ENCODE measurements at regions not wholly inside any gene's neighbourhood (a gene's known extent, or its start where the extent isn't known, plus 50 kb on each side); places are given as distances from the start of the nearest gene placed in this dataset.

DNA sequence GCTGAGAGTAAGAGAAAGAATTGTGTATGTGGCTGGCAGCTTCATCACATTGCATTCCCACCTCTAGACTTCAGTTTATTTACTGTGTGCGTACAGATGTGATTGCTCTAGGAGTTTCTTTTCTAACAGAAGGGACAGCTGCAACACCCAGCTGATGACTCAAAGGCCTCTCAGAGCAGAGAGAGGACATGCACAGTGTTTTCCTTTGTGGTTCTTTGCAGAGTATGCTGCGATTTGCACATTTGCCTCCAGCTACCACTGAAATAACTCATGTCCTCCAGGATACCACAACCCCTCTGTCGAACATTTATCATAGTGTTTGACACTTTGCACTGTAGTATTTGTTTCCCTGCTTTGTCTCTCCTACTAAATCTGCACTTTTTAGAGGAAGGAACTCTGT, 294.1 kb downstream of the STIM2 start:
- TF ChIP-seq, protein P1, sequence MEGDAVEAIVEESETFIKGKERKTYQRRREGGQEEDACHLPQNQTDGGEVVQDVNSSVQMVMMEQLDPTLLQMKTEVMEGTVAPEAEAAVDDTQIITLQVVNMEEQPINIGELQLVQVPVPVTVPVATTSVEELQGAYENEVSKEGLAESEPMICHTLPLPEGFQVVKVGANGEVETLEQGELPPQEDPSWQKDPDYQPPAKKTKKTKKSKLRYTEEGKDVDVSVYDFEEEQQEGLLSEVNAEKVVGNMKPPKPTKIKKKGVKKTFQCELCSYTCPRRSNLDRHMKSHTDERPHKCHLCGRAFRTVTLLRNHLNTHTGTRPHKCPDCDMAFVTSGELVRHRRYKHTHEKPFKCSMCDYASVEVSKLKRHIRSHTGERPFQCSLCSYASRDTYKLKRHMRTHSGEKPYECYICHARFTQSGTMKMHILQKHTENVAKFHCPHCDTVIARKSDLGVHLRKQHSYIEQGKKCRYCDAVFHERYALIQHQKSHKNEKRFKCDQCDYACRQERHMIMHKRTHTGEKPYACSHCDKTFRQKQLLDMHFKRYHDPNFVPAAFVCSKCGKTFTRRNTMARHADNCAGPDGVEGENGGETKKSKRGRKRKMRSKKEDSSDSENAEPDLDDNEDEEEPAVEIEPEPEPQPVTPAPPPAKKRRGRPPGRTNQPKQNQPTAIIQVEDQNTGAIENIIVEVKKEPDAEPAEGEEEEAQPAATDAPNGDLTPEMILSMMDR (IDR thresholded peaks at IDR 0.05) = no peak
- TF ChIP-seq NRF1 (IDR thresholded peaks at IDR 0.05; ENCODE audit: low read depth, low read length) (no peak), JUND (IDR thresholded peaks at IDR 0.05) (no peak), RXRA (IDR thresholded peaks at IDR 0.05; ENCODE audit: borderline replicate concordance, low read depth) (no peak), POLR2AphosphoS5 (IDR thresholded peaks at IDR 0.05; ENCODE audit: low read depth, low read length) (no peak), SMC3 (IDR thresholded peaks at IDR 0.05; ENCODE audit: low read depth, low read length) (no peak), EP300 (IDR thresholded peaks at IDR 0.05; ENCODE audit: borderline replicate concordance in 1 of 2, low read depth in 1 of 2, low read length in 1 of 2) (no peak), NFIC (IDR thresholded peaks at IDR 0.05; ENCODE audit: borderline replicate concordance) (no peak), FOXJ3 (CRISPR knock-in tag; IDR thresholded peaks at IDR 0.05) (no peak), TCF12 (IDR thresholded peaks at IDR 0.05) (no peak), RAD21 (IDR thresholded peaks at IDR 0.05; ENCODE audit: low read length) (no peak), USF2 (IDR thresholded peaks at IDR 0.05; ENCODE audit: borderline replicate concordance, low read depth, low read length) (no peak), RCOR1 (IDR thresholded peaks at IDR 0.05; ENCODE audit: low read length) (no peak)
- TF ChIP-seq, protein P2, sequence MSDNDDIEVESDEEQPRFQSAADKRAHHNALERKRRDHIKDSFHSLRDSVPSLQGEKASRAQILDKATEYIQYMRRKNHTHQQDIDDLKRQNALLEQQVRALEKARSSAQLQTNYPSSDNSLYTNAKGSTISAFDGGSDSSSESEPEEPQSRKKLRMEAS (IDR thresholded peaks at IDR 0.05; ENCODE audit: low read depth) = no peak

Data from SK-N-SH (cell line).